ENCODE measurements at regions not wholly inside any gene's neighbourhood (a gene's known extent, or its start where the extent isn't known, plus 50 kb on each side); places are given as distances from the start of the nearest gene placed in this dataset.
"Not testable (repeated sequence)": the region's sequence is repeated elsewhere in the genome, so short reads cannot be mapped to it uniquely, and the experiment has no call there.

GRCh38 chr5:51802551-51803184, 419.4 kb downstream of the ISL1 start:
- DNase-seq (ENCODE audit: extremely low read depth, low read depth, low spot score): no peak

- DNase-seq (ENCODE audit: extremely low read depth, low read depth, low spot score): no peak
These were observed 423.4 kb downstream of the ISL1 start for GRCh38 chr5:51806677-51807076.

DNA sequence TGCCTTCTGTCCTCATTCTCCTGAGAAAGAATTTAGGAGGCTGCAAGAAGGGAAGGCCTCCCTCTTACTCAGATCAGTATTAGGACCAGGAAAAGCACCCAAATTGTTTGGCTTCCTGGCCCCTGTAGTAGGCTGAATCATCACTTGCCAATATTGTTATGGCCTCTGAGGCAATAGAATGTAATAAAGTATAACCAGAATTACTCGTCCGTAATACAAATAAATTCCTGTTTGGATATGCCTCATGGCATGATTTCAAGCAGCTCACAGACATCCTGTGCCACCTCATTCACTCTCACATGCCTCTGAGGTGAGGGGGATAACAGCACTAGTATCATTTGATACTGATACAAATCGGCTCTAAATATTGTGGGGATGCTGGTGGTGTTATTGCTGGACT, 427.3 kb downstream of the ISL1 start:
- DNase-seq (ENCODE audit: extremely low read depth, low read depth, low spot score): no peak

DNA sequence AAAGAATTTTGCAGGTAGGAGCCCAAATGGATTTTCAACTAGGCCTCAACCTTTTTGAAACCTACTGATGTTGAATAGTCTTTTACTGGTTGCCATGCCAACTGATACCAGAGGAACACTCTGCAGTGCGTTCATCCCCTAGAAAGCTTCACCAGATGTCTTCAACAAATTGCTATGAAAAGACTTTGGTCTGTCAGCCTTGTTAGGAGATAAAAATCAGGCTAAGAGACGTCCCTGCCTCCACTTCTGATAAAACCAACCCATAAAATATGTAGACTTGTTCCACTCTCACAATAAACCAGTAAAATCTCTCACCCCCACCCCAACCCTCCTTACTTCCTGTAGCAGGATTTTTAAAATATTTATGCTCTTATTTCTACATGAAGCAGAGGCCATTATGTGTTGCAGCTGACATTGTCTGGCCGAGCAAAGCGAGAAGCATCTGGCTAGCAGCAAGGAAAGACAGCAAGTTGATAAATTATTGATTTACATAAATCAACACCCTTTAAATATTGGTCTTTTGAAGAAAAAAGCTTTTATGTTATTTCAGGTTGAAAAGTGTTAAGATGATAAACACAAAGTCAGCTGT, 428.7 kb downstream of the ISL1 start:
- DNase-seq (ENCODE audit: extremely low read depth, low read depth, low spot score): no peak

GRCh38 chr5:51814817-51815216, 431.6 kb downstream of the ISL1 start:
- not testable (repeated sequence) for DNase-seq (ENCODE audit: extremely low read depth, low read depth, low spot score)

GRCh38 chr5:51816427-51816826, 433.2 kb downstream of the ISL1 start:
- DNase-seq (ENCODE audit: extremely low read depth, low read depth, low spot score): no peak

- DNase-seq (ENCODE audit: extremely low read depth, low read depth, low spot score): no peak
These were observed 438.4 kb downstream of the ISL1 start for GRCh38 chr5:51821697-51822096.

DNA sequence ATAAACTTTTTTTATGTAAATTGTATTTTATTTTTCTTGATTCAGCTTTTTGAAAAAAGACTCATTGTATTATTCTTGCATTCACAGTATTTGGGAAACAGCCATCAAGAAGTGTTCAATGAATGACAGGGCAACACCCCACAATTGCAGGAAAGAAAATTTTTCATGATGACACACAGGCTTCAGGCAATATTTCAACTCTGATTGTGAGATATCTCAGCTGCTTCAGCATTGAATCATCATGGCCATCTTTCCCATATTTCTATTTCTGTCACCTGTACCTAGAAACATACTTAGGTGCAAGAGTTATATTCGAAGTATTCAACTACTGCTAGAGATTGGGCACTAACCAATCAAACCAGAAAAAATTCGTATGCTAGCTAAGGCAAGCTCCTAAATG, 446.0 kb downstream of the ISL1 start:
- no peak for DNase-seq (ENCODE audit: extremely low read depth, low read depth, low spot score)

GRCh38 chr5:51829691-51830090, 446.4 kb downstream of the ISL1 start:
- DNase-seq (ENCODE audit: extremely low read depth, low read depth, low spot score): peak; percentile 60

GRCh38 chr5:51832934-51833470, 449.8 kb downstream of the ISL1 start:
- no peak for DNase-seq (ENCODE audit: extremely low read depth, low read depth, low spot score)

DNA sequence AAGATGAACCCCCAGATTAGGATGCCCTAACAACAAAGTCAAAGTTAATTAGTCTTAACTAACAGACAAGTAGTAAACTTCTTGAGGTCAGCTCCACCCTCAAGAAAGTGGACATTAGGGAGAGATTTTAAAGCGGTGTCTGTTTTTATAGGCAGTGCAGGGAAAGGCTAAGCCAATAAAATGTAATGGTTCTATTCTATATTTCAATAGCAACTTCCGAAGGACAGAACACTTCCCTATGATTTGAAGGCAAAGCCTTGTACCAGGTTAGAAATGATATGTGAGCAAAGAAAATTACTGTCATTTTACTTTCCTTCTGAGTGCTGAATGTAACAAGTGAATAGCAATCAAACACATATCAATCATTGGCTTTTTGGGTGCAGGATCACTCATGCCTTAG, 455.2 kb downstream of the ISL1 start:
- DNase-seq (ENCODE audit: extremely low read depth, low read depth, low spot score): no peak

DNA sequence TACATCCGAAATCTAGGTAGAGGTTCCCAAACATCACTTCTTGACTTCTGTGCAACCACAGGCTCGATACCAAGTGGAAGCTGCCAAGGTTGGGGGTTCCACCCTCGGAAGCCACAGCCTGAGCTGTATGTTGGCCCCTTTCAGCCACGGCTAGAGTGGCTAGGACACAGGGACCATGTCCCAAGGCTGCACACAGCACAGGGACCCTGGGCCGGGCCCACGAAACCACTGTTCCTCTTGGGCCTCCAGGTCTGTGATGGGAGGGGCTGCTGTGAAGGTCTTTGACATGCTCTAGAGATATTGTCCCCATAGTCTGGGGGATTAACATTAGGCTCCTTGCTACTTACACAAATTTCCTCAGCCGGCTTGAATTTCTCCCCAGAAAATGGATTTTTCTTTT, 460.6 kb downstream of the ISL1 start:
- DNase-seq (ENCODE audit: extremely low read depth, low read depth, low spot score): no peak

GRCh38 chr5:51846015-51846414, 462.8 kb downstream of the ISL1 start:
- no peak for DNase-seq (ENCODE audit: extremely low read depth, low read depth, low spot score)

- DNase-seq (ENCODE audit: extremely low read depth, low read depth, low spot score): no peak
These were observed 476.4 kb downstream of the ISL1 start for GRCh38 chr5:51859624-51860023.

DNA sequence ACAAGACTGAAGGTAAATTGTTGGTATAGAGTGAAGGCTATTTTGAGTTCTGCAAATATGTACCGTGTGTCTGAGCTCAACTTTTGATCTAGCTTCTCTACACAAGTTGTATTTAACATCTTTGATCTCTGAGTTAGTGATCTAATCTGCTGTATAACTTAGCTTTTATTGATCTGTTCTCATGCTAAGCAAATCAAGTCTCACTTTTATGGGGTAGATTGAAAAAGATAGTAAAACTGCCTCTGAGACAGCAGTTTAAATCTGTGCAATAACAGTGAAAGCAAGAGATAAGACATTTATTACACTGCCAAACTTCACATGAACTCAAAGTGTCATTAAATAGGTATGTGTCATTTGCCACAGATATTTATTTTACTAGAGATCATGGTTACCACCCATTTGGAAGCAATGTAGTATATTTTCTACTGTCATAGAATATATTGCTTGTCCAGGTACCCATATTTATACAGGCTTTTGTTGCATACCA, 477.3 kb downstream of the ISL1 start:
- no peak for DNase-seq (ENCODE audit: extremely low read depth, low read depth, low spot score)

GRCh38 chr5:51872144-51872543, 488.9 kb downstream of the ISL1 start:
- no peak for DNase-seq (ENCODE audit: extremely low read depth, low read depth, low spot score)

- DNase-seq (ENCODE audit: extremely low read depth, low read depth, low spot score): no peak
These were observed 498.7 kb downstream of the ISL1 start for GRCh38 chr5:51881901-51882300.

- no peak for DNase-seq (ENCODE audit: extremely low read depth, low read depth, low spot score)
These were observed 499.4 kb downstream of the ISL1 start for GRCh38 chr5:51882647-51883046.

DNA sequence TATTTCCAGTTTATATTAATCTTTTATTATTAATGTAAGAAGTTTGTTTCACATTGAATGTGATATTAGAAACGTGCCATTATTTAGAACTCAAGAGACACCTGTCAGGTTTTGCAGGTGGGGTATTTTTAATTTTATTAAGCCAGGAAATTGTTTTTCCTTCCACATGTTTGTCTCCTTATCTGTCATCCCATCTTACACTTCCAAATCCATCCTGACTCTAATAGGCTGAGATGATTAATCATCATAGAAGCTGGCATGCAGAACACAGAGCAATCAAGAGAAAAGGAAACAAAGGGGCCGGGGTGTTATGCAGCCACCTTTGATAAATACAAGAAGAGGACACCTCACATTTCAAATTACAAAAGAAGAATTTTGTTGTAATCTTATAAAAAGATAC, 506.5 kb downstream of the ISL1 start:
- no peak for DNase-seq (ENCODE audit: extremely low read depth, low read depth, low spot score)

DNA sequence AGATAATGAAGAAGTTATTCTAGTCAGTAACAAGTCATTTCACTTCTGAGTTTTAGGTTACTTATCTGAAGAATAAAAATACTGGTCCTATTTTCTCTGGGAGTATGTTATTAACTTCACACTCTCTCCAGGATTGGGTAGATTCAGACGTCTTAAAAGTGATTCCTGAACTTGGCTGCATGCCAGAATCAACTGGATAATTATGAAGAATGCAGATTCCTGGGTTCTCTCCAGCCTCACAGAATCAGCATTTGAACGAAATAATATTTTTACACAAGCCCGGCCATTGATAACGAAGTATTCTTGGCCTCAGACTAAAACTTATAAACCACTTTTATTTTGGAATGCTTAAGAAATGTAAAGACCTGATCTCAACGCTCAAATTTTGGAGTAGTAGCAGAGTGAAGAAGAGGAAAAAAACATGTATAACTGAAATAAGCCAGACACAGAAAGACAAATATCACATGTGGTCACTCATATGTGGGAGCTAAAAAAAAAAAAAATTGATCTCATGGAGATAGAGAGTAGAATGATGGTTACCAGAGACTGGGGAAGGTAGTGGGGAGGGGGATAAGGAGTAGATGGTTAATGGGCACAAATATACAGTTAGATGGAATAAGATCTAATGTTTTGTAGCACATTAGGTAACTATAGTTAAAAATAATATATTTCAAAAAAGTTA, 507.3 kb downstream of the ISL1 start:
- no peak for DNase-seq (ENCODE audit: extremely low read depth, low read depth, low spot score)

DNA sequence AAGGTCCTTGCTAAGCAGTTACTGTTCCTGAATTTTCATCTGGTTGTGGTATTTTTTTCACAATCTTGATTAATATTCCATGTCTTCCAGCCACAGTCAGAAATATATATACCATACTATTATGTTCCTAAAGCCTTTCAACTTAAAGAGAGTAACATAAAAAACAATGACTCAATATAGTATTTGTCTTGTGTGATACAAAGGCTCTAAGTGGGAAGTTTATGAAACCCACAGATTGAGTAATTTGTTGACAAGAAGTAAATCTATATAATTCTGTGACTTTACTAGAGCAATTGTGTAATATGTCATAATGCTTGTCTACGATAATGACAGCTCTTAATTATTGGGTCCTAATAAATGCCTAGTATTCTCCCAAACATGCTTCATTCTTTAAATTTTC, 509.4 kb downstream of the ISL1 start:
- DNase-seq (ENCODE audit: extremely low read depth, low read depth, low spot score): no peak

DNA sequence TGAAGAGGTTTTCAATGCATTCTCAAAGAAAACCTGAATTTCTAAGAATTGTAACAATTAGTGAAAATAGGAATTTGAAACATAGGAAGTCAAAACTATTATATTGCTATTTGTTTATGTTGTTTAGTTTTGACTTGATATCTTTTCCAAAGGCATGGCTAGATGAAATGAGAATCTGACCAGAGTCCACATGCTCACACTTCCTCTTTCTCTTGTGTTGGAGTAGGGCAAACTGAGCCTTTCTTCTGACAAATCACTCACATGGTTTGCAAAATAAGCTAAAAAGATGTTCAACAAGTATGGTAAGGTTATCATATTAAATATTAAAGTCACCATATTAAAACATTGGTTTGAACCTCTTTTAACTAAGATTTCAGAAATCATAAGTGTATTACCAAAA, 512.6 kb downstream of the ISL1 start:
- no peak for DNase-seq (ENCODE audit: extremely low read depth, low read depth, low spot score)
